GM19025 (cell line): ENCODE measurements at regions not wholly inside any gene's neighbourhood (a gene's known extent, or its start where the extent isn't known, plus 50 kb on each side); places are given as distances from the start of the nearest gene placed in this dataset.

Experiments
- ATAC-seq: cut with Tn5 transposase; IDR thresholded peaks from one replicate; pipeline ENCODE4 v1.9.1; 2021; ENCODE audit warnings: mild to moderate bottlenecking, low read depth, moderate library complexity; ENCODE audit not compliant: unreplicated experiment

- no peak for ATAC-seq
These were observed 472.1 kb downstream of the CDH2 start for GRCh38 chr18:27704736-27705361.

DNA sequence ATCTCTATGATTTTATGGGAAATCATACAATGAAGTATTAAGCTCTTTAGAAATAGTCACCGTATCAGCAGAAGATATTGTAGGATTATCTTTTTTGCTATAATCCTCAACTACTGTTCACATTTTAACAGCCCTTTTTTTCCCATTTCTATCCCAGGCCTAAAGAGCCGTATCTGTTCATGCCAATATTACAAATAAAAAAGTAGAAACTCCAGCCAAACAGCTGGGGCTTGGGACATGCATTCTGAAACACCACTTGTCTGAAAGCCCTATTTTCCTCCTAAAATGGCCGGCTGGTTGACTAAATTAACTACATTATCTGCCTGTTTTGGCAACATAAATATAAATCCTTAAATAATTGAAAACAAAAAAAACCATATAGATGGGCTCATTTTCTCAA, 477.8 kb downstream of the CDH2 start:
- ATAC-seq: no peak

- no peak for ATAC-seq
These were observed 480.8 kb downstream of the CDH2 start for GRCh38 chr18:27696148-27696547.

- ATAC-seq: no peak
These were observed 481.4 kb downstream of the CDH2 start for GRCh38 chr18:27695503-27695902.

- no peak for ATAC-seq
These were observed 481.9 kb downstream of the CDH2 start for GRCh38 chr18:27695052-27695451.

GRCh38 chr18:27688581-27688980, 488.3 kb downstream of the CDH2 start:
- ATAC-seq: no peak

DNA sequence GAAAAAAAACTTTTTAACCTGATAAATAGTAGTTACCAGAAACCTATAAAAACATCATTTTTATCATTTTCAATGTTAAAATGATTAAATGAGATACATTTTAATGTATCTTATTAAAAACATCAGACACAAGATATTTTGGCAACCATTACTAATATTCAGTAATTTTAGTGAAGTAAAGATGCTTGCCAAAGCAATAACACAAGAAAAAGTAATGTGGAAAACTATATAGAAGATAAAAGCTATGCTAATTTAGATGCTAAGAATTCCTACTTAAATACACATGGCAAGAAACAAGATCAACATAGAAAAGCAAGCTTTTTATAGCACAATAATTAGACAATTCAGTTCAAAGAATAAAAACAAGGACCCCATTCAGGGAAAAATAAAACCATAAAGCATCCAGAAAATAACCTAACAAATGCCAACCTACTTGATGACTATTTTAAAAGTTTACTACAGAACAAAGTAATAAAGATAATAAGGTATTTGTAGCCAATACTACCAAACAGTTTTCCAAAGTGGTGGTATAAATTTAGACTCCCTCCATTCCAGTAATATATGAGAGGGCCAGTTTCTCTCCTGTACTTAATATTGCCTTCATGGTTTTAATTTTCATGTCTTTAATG, 489.5 kb downstream of the CDH2 start:
- no peak for ATAC-seq

DNA sequence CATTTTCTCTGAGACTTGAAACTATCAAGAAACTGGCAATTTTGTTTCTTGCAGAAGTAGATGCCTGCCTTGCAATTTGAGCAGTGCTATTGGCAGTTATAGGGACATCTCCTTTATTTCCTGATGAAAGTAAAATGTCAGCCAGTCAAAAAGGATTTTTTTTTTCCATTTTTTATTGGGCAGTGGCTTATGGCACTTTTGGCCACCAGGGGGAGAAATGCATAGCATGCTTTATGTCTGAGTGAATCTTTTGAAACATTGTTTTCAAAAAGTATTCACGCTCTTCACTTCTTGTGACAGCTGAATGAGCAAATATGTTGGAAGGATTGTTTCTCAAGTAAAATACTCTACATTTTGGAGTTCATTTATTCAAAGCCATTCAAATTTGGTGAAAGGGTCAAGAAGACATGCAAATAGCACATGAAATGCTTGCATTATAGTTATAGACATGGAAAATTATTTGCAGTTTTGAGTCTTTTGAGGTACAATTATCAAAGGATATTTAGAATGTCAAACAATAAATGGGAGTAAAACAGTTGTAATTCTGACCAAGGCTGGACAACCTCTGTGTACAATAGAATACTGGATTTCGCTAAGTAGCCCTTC, 491.0 kb downstream of the CDH2 start:
- no peak for ATAC-seq

DNA sequence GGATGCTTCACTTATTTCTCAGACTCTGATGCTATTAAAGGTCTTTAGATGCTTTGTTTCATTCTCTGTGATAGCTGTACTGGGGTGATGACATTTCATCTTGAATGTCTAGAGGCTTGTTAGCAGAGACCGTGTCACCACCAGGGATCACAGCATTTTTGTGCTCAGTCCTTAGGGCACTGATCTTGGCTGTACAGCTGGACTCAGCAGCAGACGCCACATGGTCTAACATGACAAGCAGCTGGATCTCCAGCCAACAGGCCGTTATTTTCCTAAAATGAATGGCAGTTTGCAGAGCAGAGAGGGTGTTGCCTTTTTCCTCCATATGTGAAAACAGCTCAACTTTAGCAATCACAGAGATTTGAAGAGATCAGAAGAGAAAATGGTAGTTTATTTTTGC, 491.8 kb downstream of the CDH2 start:
- no peak for ATAC-seq

DNA sequence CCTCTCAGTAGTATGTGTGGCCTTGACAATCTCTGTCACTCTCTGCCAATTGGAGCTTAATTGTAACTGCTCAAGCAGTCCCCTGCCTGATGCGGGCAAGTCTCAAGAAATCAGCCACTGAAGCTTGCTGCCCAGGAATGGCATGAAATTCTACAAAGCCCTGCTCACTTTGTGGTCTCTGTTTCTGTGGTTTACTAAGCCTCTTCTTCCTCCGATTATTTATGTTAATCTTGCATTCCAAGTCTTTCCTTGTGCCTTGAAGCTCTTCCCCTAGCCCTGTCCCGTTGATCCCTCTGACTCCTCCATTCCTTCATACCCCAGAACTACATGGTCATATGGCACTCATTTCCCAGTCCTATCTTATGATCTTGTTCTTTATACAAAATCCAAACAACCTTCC, 489.3 kb upstream of the CHST9 start:
- no peak for ATAC-seq

DNA sequence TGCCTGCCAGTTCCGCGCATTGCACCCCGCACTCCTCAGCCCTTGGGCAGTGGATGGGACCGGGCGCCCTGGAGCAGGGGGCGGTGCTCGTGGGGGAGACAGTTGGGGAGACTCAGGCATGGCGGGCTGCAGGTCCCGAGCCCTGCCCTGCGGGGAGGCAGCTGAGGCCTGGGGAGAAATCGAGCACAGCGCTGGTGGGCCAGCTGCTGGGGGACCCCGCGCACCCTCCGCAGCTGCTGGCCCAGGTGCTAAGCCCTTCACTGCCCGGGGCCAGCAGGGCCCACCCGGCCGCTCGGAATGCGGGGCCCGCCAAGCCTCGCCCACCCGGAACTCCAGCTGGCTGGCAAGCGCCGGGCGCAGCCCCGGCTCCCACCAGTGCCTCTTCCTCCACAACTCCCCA, 488.8 kb upstream of the CHST9 start:
- ATAC-seq: no peak

DNA sequence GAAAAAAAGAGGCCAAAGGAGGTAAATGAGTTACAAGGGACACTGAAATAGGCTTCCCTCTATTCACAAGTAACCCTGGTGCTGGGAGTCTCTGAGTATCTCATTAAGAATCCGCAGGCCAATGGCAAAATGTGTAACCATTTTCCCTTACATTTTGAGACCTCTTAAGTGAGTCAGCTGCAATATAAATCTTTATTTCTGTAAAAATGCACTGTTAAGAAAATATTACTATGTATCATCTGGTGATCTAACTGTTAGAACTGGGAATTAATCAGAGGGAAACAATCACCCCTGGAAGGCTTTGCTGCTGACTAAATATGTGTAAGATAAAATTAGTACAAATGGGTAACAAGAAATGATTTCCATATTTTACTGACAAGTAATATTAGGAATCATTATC, 483.1 kb upstream of the CHST9 start:
- no peak for ATAC-seq

DNA sequence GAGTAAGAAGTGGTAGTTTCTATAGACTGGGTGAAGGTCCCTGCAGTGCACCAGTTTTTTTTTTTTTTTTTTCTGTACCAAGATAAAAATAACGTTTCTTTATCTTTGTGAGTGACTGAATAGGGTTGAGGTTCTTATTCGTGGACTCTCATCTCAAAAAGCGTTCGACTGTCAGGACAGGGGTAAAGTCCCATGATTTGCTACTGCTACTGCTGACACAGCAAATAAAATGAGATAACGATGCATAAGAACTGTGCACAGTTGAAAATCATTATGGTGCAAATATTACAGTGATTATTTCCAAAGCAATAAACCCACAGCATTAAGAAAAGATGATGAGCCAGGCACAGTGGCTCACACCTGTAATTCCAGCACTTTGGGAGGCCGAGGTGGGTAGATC, 482.0 kb upstream of the CHST9 start:
- ATAC-seq: no peak

DNA sequence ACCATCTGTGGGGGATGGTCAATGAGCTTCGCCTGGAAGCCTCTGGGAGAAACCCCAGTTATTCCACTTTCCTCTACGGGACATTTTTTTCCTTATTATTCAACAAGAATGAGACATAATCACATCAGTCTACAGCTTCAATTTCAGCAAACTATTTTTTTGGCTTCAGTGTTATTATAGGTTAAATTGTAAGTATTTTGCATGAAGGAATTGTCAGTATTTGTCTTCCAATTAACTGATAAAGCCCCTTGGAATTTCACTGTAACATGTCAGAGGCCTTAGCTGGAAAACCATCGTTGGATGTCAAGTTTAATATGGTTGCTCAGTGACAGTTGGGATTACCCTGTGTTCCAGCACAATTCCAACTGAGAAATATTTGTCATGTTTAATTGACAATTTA, 480.9 kb upstream of the CHST9 start:
- ATAC-seq: no peak

- ATAC-seq: no peak
These were observed 480.2 kb upstream of the CHST9 start for GRCh38 chr18:27665264-27665799.

DNA sequence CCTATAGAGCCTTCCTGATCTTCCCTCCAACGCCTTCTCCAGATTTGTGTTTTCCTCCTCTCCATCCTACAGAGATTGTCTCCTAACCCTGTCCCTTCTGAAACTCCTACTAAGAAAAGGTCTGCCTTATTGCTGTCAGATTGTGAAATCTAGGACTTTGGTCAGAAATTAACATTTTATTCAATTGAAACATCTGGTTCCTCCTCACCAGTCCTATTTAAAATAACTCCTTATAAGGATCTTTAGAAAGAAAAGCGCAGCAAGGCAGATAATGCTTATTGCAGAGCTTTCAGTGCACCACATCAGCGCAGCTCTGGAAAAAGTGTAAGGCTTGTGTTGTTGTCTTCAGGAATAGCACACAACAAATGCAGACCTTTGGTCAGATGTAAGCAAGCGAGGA, 477.8 kb upstream of the CHST9 start:
- ATAC-seq: no peak

DNA sequence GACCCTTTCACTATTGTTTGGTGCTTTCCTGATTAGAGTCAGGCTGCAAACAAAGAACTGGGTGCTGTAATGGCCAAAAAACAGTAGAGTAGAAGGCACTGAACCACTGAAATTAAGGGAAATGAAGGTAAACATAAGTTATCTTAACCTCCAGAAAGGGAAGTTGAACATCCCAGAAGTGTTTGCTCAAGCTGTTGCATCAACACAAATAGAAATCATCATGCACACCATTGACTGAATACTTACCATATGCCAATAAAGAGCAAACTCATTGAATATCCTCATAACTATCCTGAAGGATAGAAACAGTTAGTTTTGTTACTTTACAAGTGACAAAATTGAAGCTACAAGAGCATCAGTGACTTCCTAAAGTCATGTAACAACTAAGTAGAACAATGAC, 477.4 kb upstream of the CHST9 start:
- no peak for ATAC-seq

DNA sequence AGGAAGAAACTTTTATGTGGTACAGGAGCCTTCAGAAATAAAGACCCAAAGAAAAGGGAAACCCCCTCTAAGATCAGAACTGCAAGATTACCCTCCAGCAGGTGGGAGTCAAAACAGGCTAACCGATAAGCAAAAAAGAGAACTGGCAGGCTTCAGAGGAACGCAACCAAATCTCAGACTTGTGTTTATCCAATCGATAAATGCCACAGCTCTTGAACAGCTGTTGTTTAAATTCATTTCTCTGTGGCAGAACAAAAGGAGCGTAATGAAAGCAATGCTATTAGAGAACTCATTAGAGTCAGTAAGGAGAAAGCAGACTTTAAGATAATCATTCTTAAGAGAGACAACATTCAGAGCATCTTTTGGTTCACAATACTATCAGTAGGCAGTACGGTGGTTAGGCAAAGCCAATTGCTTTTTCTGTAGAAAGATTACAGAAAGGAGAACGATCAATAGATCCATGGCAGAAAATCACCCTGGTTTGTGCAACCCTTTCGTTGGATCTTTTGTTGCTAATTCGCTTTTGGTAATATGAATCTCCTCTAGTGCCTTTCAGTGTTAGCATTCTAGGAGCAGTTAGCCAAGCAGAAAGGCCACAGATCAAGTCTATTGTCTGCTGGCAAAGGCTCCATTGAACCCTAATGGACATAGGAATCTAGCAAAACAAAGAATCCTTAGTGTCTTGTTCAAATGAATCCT, 476.4 kb upstream of the CHST9 start:
- ATAC-seq: no peak

- no peak for ATAC-seq
These were observed 471.8 kb upstream of the CHST9 start for GRCh38 chr18:27656905-27657304.

- no peak for ATAC-seq
These were observed 471.2 kb upstream of the CHST9 start for GRCh38 chr18:27656167-27656778.

DNA sequence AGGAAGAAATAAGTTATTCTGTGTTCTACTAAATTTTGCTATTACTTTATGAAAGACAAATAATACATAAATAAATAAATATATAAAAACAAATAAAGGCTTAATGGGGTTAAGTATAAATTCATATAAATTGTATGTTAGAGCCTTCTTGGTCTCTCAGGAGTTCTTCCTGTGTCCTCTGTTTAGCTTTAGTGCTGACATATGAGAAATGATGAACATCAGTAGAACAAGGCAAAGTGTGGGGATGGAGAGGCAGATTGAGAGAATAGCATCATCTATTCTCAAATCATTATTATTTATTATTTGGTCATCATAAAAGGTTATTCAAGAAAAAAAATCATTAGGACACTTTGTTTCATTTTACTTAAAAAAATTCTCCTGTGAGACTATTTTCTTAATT, 468.1 kb upstream of the CHST9 start:
- ATAC-seq: no peak
